ENCODE measurements at regions not wholly inside any gene's neighbourhood (a gene's known extent, or its start where the extent isn't known, plus 50 kb on each side); places are given as distances from the start of the nearest gene placed in this dataset.

DNA sequence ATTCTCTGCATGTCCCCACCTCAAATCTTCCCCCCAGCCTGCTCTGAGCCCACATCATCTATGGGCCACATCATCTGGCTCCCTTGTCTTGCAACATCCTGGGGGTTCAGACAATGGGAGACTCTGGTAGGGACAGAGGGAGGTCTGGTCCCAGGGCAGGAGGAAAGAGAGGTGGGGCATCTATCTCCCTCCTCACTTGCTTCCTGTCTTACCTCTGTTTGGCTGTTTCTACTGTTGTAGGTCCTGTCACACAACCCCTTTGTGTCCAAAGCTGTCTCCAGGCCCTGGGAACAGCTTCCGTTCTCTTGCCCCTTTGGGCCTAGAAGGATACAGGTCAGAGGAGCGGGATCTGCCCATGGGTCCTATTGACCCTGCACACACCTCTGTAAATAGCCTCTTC, 227.2 kb downstream of the NSG2 start:
- TF ChIP-seq, protein P1, sequence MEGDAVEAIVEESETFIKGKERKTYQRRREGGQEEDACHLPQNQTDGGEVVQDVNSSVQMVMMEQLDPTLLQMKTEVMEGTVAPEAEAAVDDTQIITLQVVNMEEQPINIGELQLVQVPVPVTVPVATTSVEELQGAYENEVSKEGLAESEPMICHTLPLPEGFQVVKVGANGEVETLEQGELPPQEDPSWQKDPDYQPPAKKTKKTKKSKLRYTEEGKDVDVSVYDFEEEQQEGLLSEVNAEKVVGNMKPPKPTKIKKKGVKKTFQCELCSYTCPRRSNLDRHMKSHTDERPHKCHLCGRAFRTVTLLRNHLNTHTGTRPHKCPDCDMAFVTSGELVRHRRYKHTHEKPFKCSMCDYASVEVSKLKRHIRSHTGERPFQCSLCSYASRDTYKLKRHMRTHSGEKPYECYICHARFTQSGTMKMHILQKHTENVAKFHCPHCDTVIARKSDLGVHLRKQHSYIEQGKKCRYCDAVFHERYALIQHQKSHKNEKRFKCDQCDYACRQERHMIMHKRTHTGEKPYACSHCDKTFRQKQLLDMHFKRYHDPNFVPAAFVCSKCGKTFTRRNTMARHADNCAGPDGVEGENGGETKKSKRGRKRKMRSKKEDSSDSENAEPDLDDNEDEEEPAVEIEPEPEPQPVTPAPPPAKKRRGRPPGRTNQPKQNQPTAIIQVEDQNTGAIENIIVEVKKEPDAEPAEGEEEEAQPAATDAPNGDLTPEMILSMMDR (IDR thresholded peaks at IDR 0.05): no peak
- TF ChIP-seq EP300 (IDR thresholded peaks at IDR 0.05): no peak
- TF ChIP-seq POLR2A (IDR thresholded peaks at IDR 0.05): no peak
- Histone ChIP-seq H3K4me1 (ENCODE audit: insufficient read depth) (no peaks in the 10 kb centered on the region), H3K27me3 (no peaks in the 10 kb centered on the region), H3K36me3 (no peaks in the 10 kb centered on the region), H3K27ac (no peak overlapping the region), H3K9me3 (no peaks in the 10 kb centered on the region), H3K4me3 (no peak overlapping the region)
- intact Hi-C loops (cut with DNase I): no loop called here
- 87 to 91% (median 87%) methylated on average over 2 of the region's 2 CpGs for WGBS, 3 donors
- DNase-seq: no peak

DNA sequence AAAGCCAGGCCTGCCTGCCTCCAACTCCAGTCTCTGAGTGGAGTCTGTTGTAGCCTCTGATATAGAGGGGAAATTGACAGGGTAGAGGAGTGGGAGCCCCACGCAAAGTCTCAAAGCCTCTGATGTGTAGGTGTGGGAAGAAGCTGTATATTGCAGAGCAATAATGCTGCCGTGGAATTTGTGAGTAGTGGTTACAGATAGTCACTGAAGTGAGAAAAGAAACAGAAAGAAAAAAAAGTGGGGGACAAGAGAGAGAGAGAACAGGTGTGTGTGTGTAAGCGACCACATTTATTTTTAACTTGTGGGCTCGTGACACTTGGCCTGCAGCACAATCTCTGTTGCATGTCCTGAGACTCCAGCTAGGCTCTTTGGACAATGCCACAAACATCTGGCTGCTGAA, 227.8 kb downstream of the NSG2 start:
- no peaks in the 10 kb centered on the region for H3K4me1 ChIP-seq (ENCODE audit: insufficient read depth)
- WGBS, 3 donors: 42 to 67% (median 62%) methylated on average over 4 of the region's 4 CpGs
- no peaks in the 10 kb centered on the region for H3K9me3 ChIP-seq
- intact Hi-C loops (cut with DNase I): no loop called here
- no peak overlapping the region for H3K27ac ChIP-seq
- TF ChIP-seq, protein P1 (IDR thresholded peaks at IDR 0.05): no peak
- TF ChIP-seq EP300 (IDR thresholded peaks at IDR 0.05): no peak
- no peak for DNase-seq
- no peaks in the 10 kb centered on the region for H3K36me3 ChIP-seq
- H3K4me3 ChIP-seq: no peak overlapping the region
- no peaks in the 10 kb centered on the region for H3K27me3 ChIP-seq

DNA sequence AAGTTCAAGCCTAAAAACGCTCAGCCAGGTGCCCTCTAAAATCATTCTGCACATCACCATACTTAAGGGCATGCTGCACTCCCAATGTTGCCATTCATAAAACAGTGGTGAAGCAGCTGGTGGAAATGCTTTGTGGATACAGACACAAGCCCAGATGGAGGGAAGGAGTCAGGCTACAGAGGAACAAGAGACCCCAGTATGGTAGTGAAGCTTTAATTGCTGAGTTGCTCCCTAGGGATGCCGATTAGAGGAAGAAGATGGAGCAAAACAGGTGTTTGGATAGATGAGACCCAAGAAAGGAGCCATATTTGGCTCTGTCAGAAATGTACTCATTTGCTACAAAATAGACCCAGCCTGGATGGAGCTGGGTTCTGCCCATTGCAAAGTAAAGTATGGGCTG, 230.5 kb downstream of the NSG2 start:
- intact Hi-C loops (cut with DNase I): no loop called here
- H3K27me3 ChIP-seq: no peaks in the 10 kb centered on the region
- H3K4me1 ChIP-seq (ENCODE audit: insufficient read depth): no peaks in the 10 kb centered on the region
- WGBS, 3 donors: 54 to 84% (median 79%) methylated on average over 2 of the region's 2 CpGs
- H3K4me3 ChIP-seq: no peak overlapping the region
- no peak overlapping the region for H3K27ac ChIP-seq
- DNase-seq: no peak
- H3K36me3 ChIP-seq: no peaks in the 10 kb centered on the region
- H3K9me3 ChIP-seq: no peaks in the 10 kb centered on the region
- TF ChIP-seq POLR2A (IDR thresholded peaks at IDR 0.05) (no peak), EP300 (IDR thresholded peaks at IDR 0.05) (no peak)
- TF ChIP-seq, protein P1 (IDR thresholded peaks at IDR 0.05): no peak

DNA sequence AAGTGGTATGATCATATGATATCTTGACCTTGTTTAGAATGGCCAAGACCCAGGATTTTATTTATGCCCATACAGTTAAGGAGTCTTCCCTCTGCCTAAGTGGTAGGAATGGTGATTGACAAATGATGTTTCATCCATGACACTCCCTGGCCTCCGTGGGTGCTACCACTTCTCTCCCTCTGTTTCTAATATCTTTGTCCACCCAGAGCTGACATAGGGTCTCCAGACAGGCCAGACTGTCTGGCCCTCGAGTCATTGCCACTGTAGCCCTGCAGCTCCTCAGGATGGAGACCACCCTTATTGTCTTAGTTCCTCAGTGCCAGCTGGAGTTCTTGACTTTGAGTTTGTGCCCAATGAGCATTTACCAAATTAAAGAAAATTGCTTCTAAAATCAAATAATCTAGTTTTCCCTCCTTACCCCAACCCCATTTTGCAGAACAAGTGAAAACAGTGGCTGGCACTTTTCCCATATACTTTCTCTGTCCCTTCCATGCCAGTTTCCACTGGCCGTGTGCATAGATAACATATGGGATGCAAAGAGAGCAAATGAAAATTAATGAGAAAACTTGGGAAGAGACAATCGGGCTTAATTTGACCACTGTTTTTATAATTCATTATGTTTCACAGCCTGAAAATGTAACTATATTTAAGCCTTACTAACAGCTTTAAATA, 235.7 kb downstream of the NSG2 start:
- intact Hi-C loops (cut with DNase I): no loop called here
- no peak for DNase-seq
- H3K4me1 ChIP-seq (ENCODE audit: insufficient read depth): no peaks in the 10 kb centered on the region
- WGBS, 3 donors: 63 to 65% (median 64%) methylated on average over 4 of the region's 4 CpGs
- H3K4me3 ChIP-seq: no peak overlapping the region
- TF ChIP-seq EP300 (IDR thresholded peaks at IDR 0.05) (no peak), POLR2A (IDR thresholded peaks at IDR 0.05) (no peak)
- TF ChIP-seq, protein P1 (IDR thresholded peaks at IDR 0.05): no peak
- H3K27ac ChIP-seq: no peak overlapping the region
- H3K27me3 ChIP-seq: no peaks in the 10 kb centered on the region
- H3K9me3 ChIP-seq: no peaks in the 10 kb centered on the region
- no peaks in the 10 kb centered on the region for H3K36me3 ChIP-seq
